T-helper 17 cell (primary cell): ENCODE measurements at regions not wholly inside any gene's neighbourhood (a gene's known extent, or its start where the extent isn't known, plus 50 kb on each side); places are given as distances from the start of the nearest gene placed in this dataset.
"Not testable (repeated sequence)": the region's sequence is repeated elsewhere in the genome, so short reads cannot be mapped to it uniquely, and the experiment has no call there.

ENCODE experiments used
- ATAC-seq: fragments of 150-1000 bp; cut with Tn5 transposase; 2 replicates; pipeline ENCODE4 v1.10.0; 2021; ENCODE audit warnings: mild to moderate bottlenecking, moderate library complexity
- DNase-seq, 3 donors: peaks; one replicate each; pipeline versions ENCODE4 v3.0.0 to v3.0.0-alpha.2; 2020 to 2021
- H3K9me3 ChIP-seq: one replicate; pipeline ENCODE4 v1.7.0; 2013; ENCODE audit warnings: low read length, mild to moderate bottlenecking; ENCODE audit not compliant: control insufficient read depth, poor library complexity, severe bottlenecking
- H3K27ac Mint-ChIP-seq: one replicate; pipeline ENCODE4 v1.8.0; 2022; ENCODE audit warnings: mild to moderate bottlenecking, moderate library complexity, mixed read lengths
- H3K27me3 Mint-ChIP-seq: one replicate; pipeline ENCODE4 v1.8.0; 2022; ENCODE audit warnings: mixed read lengths
- H3K36me3 Mint-ChIP-seq: one replicate; pipeline ENCODE4 v1.8.0; 2022; ENCODE audit warnings: low read depth, mixed read lengths
- H3K4me1 Mint-ChIP-seq: one replicate; pipeline ENCODE4 v1.8.0; 2022; ENCODE audit warnings: mild to moderate bottlenecking, mixed read lengths
- H3K4me3 Mint-ChIP-seq: one replicate; pipeline ENCODE4 v1.8.0; 2022; ENCODE audit warnings: mild to moderate bottlenecking, moderate library complexity, mixed read lengths

DNA sequence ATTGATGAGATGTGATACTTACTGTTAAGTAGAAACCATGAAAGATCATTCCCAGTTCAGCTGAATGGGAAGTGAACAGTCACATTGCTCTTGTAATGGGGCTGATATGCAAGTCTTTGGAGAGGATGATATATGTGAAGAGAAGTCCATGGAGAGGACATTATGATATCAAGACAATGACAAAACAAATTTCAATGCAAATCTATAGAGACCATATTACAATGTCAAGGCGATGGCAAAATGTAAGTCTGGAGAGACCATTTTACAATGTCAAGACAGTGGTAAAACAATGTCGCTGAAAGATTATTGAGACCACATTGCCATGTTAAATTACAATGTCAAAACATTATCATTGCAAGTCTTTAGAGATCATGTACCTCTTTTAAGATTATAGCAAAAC, 277.1 kb upstream of the MEIS2 start:
- Mint-ChIP-seq H3K36me3 (no peaks in the 10 kb centered on the region), H3K27me3 (no peaks in the 10 kb centered on the region)
- no peak for ATAC-seq

DNA sequence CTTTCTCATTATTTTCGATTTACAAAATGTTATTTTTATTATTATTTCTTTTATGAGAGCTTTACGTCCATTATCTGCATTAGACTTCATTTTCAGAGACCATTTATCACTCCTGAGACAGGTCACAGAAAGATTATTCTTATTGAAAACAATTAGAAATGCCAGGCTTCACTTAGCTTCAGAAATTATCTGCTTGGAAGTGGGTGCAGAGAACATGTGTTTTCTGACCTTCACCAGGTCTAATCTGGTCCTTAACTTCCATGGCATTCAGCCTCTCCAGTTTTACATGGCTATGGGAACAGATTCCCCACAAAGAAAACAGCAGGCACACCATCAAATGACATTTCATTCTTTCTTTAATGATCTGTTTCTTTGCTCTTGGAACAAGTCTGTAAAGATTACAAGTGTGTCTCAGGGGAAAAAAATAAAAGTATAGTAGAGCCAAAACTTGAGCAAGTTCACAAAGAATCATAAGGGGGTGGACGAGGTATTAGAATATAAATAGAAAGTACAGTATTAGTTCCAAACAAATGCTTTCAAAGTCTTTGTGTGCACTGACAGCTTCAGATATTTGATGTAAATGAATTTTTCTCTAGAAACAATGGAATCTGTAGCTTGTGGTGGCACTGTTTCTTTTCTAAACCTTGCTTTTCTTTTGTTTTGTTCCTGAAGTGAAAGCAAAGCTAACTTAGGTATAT, 294.2 kb upstream of the MEIS2 start:
- Mint-ChIP-seq H3K27ac (no peak overlapping the region), H3K27me3 (no peaks in the 10 kb centered on the region), H3K36me3 (no peaks in the 10 kb centered on the region), H3K4me3 (no peak overlapping the region), H3K4me1 (no peaks in the 10 kb centered on the region)
- ATAC-seq = no peak
- no peak for DNase-seq
- H3K9me3 ChIP-seq = no peaks in the 10 kb centered on the region

More for the DNA sequence above, 277.1 kb upstream of the MEIS2 start:
- no peak for DNase-seq
- no peak overlapping the region for H3K4me3 Mint-ChIP-seq
- no peak overlapping the region for H3K27ac Mint-ChIP-seq
- H3K9me3 ChIP-seq = no peaks in the 10 kb centered on the region
- no peaks in the 10 kb centered on the region for H3K4me1 Mint-ChIP-seq

DNA sequence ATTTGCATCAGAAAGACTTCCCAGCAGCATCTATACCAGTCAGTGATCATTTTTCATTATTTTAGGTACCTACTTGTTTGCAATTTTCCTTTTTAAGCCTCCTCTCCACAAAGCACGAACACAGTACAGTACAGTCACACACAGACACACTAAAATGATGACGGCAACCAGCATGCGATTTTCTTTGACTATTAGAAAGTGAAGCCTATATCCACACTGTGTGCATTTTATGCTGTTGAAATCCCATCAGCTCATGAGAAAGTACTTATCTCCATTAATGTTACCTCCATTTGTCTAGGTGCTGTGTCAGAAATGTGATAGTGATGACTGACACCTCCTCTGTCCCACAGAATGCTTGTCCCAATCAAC, 294.7 kb upstream of the MEIS2 start:
- no peaks in the 10 kb centered on the region for H3K4me1 Mint-ChIP-seq
- ATAC-seq = no peak
- DNase-seq = no peak
- no peaks in the 10 kb centered on the region for H3K9me3 ChIP-seq
- no peaks in the 10 kb centered on the region for H3K36me3 Mint-ChIP-seq
- no peaks in the 10 kb centered on the region for H3K27me3 Mint-ChIP-seq
- H3K27ac Mint-ChIP-seq = no peak overlapping the region
- H3K4me3 Mint-ChIP-seq = no peak overlapping the region

DNA sequence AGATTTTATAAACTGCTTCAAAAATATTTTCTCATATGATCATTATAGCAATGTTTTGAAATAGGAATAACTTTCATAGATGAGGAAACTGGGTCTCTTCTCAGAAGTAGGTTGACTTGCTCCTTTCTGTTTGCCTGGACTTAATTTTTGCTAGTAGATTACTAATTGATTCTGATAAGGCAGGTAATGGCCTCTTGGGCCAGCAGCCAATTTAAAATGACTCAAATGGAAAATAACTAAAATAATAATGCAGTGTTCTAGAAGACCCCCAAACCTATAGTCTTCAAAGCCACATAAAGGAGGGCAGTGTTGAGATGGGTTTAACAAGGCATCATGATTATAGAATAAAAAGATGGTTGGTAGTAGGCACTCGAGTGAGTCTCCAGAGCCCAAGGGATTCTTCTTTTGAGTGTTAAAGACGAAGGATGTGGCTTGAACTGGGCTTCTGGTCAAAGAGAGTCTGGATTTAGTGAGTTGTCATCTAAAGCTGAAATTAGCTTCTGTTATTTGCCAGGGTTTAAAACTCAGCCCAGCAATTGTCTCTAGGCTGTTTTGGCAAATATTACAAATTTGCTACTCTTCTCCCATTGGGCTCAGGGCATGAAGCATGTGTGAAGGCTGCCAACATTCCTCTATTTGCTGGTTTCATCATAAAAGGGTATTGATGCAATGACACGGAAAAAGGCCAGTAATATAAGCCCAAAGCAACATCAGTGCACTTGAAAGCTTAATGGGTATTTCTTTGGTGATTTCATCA, 297.1 kb upstream of the MEIS2 start:
- H3K27me3 Mint-ChIP-seq = no peaks in the 10 kb centered on the region
- ATAC-seq = no peak
- H3K36me3 Mint-ChIP-seq = no peaks in the 10 kb centered on the region
- H3K4me3 Mint-ChIP-seq = no peak overlapping the region
- no peaks in the 10 kb centered on the region for H3K9me3 ChIP-seq
- no peak overlapping the region for H3K27ac Mint-ChIP-seq
- no peaks in the 10 kb centered on the region for H3K4me1 Mint-ChIP-seq
- no peak for DNase-seq

DNA sequence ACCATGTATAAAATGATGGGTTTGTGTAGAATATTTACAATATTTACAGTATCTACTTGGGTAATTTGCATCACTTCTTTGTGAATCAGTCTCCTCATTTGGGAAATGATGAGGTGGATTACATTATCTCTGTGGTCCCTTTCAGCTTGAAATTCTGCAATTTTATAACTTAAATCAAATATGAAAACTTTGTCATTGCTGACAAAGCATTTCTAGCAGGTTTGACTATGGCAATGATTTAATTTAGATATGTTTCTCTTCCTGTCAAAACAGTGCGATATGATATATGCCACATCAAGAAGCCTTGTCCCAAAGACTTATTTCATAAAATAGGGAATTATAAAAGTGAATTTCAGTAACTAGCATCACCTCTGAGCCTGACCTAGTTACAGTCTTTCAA, 315.8 kb upstream of the MEIS2 start:
- ATAC-seq = no peak
- no peak for DNase-seq
- no peak overlapping the region for H3K4me3 Mint-ChIP-seq
- no peaks in the 10 kb centered on the region for H3K9me3 ChIP-seq
- H3K27ac Mint-ChIP-seq = no peak overlapping the region
- no peaks in the 10 kb centered on the region for H3K4me1 Mint-ChIP-seq
- no peaks in the 10 kb centered on the region for H3K36me3 Mint-ChIP-seq
- no peaks in the 10 kb centered on the region for H3K27me3 Mint-ChIP-seq

DNA sequence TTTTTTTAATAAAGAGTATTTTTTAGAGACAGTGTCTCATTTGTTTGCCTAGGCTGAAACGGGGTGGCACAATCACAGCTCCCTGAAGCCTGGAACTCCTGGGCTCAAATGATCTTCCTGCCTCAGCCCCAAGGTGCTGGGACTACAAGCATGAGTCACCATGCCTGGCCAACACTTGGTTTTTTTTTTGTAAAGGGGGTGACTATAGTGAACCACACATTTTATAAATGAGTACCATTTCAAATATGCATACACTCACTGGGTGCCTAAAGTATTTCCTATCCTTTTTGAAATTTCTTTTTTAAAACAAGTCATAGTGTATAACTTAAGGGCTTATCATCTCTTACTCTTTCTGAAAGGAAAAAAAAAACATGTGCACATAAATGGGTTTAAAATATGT, 325.2 kb upstream of the MEIS2 start:
- no peak for ATAC-seq
- Mint-ChIP-seq H3K27ac (no peak overlapping the region), H3K4me3 (no peak overlapping the region), H3K27me3 (no peaks in the 10 kb centered on the region), H3K4me1 (no peaks in the 10 kb centered on the region), H3K36me3 (no peaks in the 10 kb centered on the region)
- no peak for DNase-seq
- H3K9me3 ChIP-seq = no peaks in the 10 kb centered on the region

DNA sequence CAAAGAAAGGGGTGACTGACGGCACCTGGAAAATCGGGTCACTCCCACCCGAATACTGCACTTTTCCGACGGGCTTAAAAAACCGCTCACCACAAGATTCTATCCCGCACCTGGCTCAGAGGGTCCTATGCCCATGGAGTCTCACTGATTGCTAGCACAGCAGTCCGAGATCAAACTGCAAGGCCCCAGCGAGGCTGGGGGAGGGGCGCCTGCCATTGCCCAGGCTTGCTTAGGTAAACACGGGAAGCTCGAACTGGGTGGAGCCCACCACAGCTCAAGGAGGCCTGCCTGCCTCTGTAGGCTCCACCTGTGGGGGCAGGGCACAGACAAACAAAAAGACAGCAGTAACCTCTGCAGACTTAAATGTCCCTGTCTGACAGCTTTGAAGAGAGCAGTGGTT, 327.0 kb upstream of the MEIS2 start:
- not testable (repeated sequence) for H3K27ac Mint-ChIP-seq, H3K27me3 Mint-ChIP-seq, H3K36me3 Mint-ChIP-seq, DNase-seq, ATAC-seq, H3K9me3 ChIP-seq, H3K4me1 Mint-ChIP-seq, H3K4me3 Mint-ChIP-seq

DNA sequence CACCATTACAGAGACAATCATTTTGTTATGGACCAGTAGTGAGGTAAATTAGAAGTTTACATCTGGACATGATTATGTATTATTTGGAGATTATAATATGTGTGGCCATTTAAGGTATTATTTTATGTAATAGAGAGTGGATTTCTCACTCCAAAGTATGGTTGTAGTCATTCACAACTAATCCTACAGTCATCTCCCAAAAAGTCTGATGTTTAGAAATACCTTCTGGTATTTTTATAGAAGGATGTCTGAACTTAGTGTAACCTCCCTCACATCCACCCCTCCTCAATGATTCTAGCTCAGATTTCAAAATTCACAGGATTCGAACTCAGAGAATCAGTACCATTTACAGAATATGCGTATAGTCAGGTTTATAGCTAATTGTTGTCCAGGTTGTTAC, 346.6 kb upstream of the MEIS2 start:
- ATAC-seq (no peak), DNase-seq (no peak)
- no peak overlapping the region for H3K4me3 Mint-ChIP-seq
- no peaks in the 10 kb centered on the region for H3K27me3 Mint-ChIP-seq
- H3K27ac Mint-ChIP-seq = no peak overlapping the region
- H3K4me1 Mint-ChIP-seq = no peaks in the 10 kb centered on the region
- H3K36me3 Mint-ChIP-seq = no peaks in the 10 kb centered on the region
- H3K9me3 ChIP-seq = peaks cover 2% of the 10 kb centered on the region

DNA sequence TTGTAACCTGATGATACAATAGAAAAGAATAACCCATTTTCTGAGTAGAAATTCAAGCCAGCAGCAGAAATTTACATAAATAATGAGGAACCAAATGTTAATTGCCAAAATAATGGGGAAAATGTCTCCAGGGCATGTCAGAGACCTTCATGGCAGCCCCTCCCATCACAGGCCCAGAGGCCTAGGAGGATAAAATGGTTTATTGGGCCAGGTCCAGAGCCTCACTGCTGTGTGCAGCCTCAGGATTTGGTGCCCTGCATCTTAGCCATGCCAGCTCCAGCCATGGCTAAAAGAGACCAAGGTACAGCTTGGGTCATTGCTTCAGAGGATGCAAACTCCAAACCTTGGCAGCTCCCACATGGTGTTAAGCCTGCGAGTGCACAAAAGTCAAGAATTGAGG, 352.1 kb upstream of the MEIS2 start:
- H3K27ac Mint-ChIP-seq = no peak overlapping the region
- ATAC-seq (no peak), DNase-seq (no peak)
- H3K4me1 Mint-ChIP-seq = no peaks in the 10 kb centered on the region
- peaks cover 4% of the 10 kb centered on the region for H3K9me3 ChIP-seq
- no peaks in the 10 kb centered on the region for H3K27me3 Mint-ChIP-seq
- no peak overlapping the region for H3K4me3 Mint-ChIP-seq
- H3K36me3 Mint-ChIP-seq = no peaks in the 10 kb centered on the region

DNA sequence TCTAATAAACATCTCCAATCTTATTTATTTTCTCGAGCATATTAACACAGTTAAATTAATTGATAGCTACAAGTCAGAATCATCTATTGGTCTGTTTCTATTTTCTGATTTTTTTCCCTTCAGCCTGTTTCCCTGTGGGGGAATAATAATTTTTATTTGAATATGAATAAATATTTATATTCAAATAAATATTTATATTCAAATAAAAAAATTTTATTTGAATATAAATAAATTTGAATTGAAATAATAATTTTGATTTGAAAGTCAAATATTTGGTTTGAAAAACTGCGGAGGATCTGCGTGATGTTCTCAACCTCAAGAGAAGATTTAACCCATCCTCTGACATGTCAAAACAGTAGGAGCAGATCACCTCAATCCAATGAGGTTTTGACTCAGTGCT, 380.1 kb upstream of the MEIS2 start:
- Mint-ChIP-seq H3K27ac (no peak overlapping the region), H3K4me3 (no peak overlapping the region), H3K4me1 (no peaks in the 10 kb centered on the region), H3K36me3 (no peaks in the 10 kb centered on the region), H3K27me3 (no peaks in the 10 kb centered on the region)
- ATAC-seq (no peak), DNase-seq (no peak)
- no peaks in the 10 kb centered on the region for H3K9me3 ChIP-seq

DNA sequence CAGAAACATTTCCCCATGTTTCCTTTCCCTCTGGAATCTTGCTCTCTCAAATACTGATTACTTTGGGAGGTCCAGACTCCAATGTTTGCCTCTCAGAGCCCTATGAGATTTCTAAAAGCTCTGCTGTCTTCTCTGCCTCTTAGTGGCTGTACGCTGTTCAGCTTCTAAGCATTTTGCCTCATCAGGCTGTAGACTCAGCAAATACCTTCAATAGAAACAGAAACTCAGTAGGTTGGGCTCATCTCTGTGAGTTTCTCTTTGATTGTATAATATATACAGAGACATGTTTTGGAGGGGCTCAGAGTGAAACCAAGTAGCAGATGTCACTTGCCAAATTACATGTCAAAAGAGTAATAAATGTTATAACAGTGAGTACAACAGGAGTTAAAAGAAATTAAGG, 380.8 kb upstream of the MEIS2 start:
- Mint-ChIP-seq H3K27me3 (no peaks in the 10 kb centered on the region), H3K4me3 (no peak overlapping the region), H3K4me1 (no peaks in the 10 kb centered on the region), H3K36me3 (no peaks in the 10 kb centered on the region), H3K27ac (no peak overlapping the region)
- DNase-seq = no peak
- H3K9me3 ChIP-seq = no peaks in the 10 kb centered on the region
- no peak for ATAC-seq

DNA sequence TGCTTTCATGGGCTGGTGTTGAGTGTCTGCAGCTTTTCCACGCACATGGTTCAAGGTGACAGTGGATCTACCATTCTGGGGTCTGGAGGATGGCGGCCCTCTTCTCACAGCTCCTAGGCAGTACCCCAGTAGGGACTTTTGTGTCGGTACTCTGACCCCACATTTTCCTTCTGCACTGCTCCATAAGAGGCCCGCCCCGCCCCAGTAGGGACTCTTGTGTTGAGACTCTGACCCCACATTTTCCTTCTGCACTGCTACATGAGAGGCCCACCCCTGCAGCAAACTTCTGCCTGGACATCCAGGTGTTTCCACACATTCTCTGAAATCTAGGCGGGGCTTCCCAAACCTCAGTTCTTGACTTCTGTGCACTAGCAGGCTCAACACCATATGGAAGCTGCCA, 383.4 kb upstream of the MEIS2 start:
- H3K4me3 Mint-ChIP-seq = no peak overlapping the region
- H3K36me3 Mint-ChIP-seq = no peaks in the 10 kb centered on the region
- H3K27me3 Mint-ChIP-seq = no peaks in the 10 kb centered on the region
- no peak for ATAC-seq
- H3K27ac Mint-ChIP-seq = no peak overlapping the region
- no peaks in the 10 kb centered on the region for H3K9me3 ChIP-seq
- no peak for DNase-seq
- no peaks in the 10 kb centered on the region for H3K4me1 Mint-ChIP-seq

DNA sequence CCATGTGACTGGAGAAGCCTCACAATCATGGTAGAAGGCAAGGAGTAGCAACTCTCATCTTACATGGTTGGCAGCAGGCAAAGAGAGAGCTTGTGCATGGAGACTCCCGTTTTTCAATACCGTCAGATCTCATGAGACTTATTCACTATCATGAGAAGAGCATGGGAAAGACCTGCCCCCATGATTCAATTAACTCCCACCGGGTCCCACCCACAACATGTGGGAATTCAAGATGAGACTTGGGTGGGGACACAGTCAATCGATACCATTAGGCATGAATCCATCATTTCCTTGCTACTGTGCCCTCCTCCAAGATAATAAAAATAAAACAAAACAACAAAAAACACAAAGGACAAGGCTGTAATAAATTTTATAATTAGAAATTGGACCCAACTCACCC, 384.7 kb upstream of the MEIS2 start:
- no peaks in the 10 kb centered on the region for H3K4me1 Mint-ChIP-seq
- no peak overlapping the region for H3K4me3 Mint-ChIP-seq
- no peaks in the 10 kb centered on the region for H3K27me3 Mint-ChIP-seq
- DNase-seq = no peak
- no peak for ATAC-seq
- H3K27ac Mint-ChIP-seq = no peak overlapping the region
- no peaks in the 10 kb centered on the region for H3K36me3 Mint-ChIP-seq
- H3K9me3 ChIP-seq = no peaks in the 10 kb centered on the region

DNA sequence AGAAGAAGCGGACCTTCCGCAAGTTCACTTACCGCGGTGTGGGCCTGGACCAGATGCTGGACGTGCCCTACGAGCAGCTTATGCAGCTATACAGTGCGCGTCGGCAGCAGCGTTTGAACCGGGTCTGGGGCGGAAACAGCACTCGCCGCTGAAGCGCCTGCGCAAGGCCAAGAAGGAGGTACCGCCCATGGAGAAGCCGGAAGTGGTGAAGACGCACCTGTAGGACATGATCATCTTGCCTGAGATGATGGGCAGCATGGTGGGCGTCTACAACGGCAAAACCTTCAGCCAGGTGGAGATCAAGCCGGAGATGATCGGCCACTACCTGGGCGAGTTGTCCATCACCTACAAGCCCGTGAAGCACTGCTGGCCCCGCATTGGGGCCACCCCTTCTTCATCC, 390.4 kb upstream of the MEIS2 start:
- ATAC-seq = no peak
- no peaks in the 10 kb centered on the region for H3K27me3 Mint-ChIP-seq
- DNase-seq = no peak

More for the DNA sequence above, 390.4 kb upstream of the MEIS2 start:
- no peak overlapping the region for H3K4me3 Mint-ChIP-seq
- H3K4me1 Mint-ChIP-seq = no peaks in the 10 kb centered on the region
- H3K9me3 ChIP-seq = no peaks in the 10 kb centered on the region
- H3K36me3 Mint-ChIP-seq = no peaks in the 10 kb centered on the region
- no peak overlapping the region for H3K27ac Mint-ChIP-seq
